GM12878 (cell line): ENCODE measurements at regions not wholly inside any gene's neighbourhood (a gene's known extent, or its start where the extent isn't known, plus 50 kb on each side); places are given as distances from the start of the nearest gene placed in this dataset.

Source experiments
- CHD2 ChIP-seq: IDR thresholded peaks from 2 replicates; pipeline ENCODE4 v1.6.1; 2011; ENCODE audit warnings: low read depth, low read length, improper control_type of control experiment, borderline replicate concordance
- FOXK2 ChIP-seq: fragments of 450-650 bp; IDR thresholded peaks from 2 replicates; pipeline ENCODE4 v1.6.1; 2017; ENCODE audit warnings: mild to moderate bottlenecking, moderate library complexity
- POLR2AphosphoS2 ChIP-seq: IDR thresholded peaks from 2 replicates; pipeline ENCODE4 v1.6.1; 2011; ENCODE audit warnings: low read depth, mild to moderate bottlenecking, low read length, improper control_type of control experiment, moderate library complexity

DNA sequence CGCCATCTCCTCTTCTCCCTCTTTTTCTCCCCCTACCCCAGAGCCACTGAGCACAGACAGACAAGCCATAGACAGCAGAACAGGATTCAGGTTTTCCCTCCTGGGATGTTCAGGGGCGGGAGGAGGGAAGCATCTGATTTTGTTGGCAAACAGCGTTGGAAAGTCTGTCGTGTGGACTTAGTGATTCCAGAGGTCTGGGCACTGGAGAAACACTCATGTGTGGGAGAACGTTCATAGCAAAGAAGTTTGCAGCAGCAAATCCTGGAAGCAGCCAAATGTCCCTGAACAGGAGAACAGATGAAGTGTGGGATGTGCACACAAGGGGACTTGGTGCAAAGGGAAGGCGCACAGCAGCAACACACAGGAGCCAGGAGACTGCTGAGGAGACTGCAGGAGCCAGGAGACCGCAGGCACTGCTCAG, 264.1 kb upstream of the CDYL start:
- TF ChIP-seq FOXK2 (no peak), CHD2 (no peak), POLR2AphosphoS2 (no peak)
